NCI-H510A (cell line): ENCODE measurements at regions not wholly inside any gene's neighbourhood (a gene's known extent, or its start where the extent isn't known, plus 50 kb on each side); places are given as distances from the start of the nearest gene placed in this dataset.

Experiments
- DNase-seq: peaks from one replicate; lab custom pipeline; 2025; lab: John Stamatoyannopoulos, UW

GRCh38 chr22:47629791-47630655 lies 867.6 kb downstream of the TBC1D22A start:
- no peak for DNase-seq

GRCh38 chr22:47629273-47629711 lies 866.8 kb downstream of the TBC1D22A start:
- DNase-seq = no peak

- DNase-seq = no peak
Measured at GRCh38 chr22:47628477-47629272, 866.2 kb downstream of the TBC1D22A start.

GRCh38 chr22:47627556-47628253 lies 865.3 kb downstream of the TBC1D22A start:
- no peak for DNase-seq

- DNase-seq = no peak
Measured at GRCh38 chr22:47626428-47627390, 864.3 kb downstream of the TBC1D22A start.

- no peak for DNase-seq
Measured at GRCh38 chr22:47625531-47626427, 863.3 kb downstream of the TBC1D22A start.

- DNase-seq = no peak
Measured at GRCh38 chr22:47625013-47625385, 862.5 kb downstream of the TBC1D22A start.

- no peak for DNase-seq
Measured at GRCh38 chr22:47624252-47625012, 862.0 kb downstream of the TBC1D22A start.

- DNase-seq = no peak
Measured at GRCh38 chr22:47623763-47624148, 861.3 kb downstream of the TBC1D22A start.

GRCh38 chr22:47623066-47623762 lies 860.8 kb downstream of the TBC1D22A start:
- no peak for DNase-seq

- no peak for DNase-seq
Measured at GRCh38 chr22:47622541-47622940, 860.1 kb downstream of the TBC1D22A start.

- no peak for DNase-seq
Measured at GRCh38 chr22:47621253-47621652, 858.8 kb downstream of the TBC1D22A start.

GRCh38 chr22:47620391-47620790 lies 857.9 kb downstream of the TBC1D22A start:
- no peak for DNase-seq

- no peak for DNase-seq
Measured at GRCh38 chr22:47619631-47620030, 857.2 kb downstream of the TBC1D22A start.

GRCh38 chr22:47618180-47619010 lies 855.9 kb downstream of the TBC1D22A start:
- DNase-seq = no peak

- DNase-seq = no peak
Measured at GRCh38 chr22:47617186-47617585, 854.7 kb downstream of the TBC1D22A start.

- DNase-seq = no peak
Measured at GRCh38 chr22:47616396-47617020, 854.1 kb downstream of the TBC1D22A start.
